ENCODE measurements at regions not wholly inside any gene's neighbourhood (a gene's known extent, or its start where the extent isn't known, plus 50 kb on each side); places are given as distances from the start of the nearest gene placed in this dataset.
"Not testable (repeated sequence)": the region's sequence is repeated elsewhere in the genome, so short reads cannot be mapped to it uniquely, and the experiment has no call there.

DNA sequence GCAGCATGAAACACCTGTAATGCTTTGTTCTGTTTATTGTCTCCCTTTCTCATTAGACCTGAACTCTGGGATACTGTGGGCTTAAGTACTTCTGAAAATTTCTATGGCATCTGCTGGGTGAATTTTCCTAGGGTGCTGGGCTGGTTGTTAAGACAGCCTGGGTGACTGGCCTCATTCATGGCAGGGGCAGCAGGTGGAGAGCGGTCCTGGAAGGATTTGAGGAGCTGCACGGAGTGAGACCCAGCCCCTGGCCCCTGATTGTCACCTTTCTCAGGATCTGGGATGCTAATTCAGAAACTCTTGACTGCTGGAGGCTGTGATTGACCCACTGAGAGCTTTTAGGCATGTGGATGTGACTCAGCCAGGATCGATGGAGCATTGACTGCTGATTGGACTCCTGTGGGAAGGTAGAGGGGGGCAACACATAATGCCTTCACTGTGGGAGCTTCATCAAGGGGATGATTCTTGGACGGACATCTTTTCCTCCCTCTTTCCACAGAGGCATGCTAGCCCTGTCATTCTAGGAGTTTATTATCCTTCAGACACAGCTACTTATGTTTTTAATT, 252.0 kb downstream of the GOLGA6L6 start:
- not testable (repeated sequence) for DNase-seq (ENCODE audit: low read depth)

DNA sequence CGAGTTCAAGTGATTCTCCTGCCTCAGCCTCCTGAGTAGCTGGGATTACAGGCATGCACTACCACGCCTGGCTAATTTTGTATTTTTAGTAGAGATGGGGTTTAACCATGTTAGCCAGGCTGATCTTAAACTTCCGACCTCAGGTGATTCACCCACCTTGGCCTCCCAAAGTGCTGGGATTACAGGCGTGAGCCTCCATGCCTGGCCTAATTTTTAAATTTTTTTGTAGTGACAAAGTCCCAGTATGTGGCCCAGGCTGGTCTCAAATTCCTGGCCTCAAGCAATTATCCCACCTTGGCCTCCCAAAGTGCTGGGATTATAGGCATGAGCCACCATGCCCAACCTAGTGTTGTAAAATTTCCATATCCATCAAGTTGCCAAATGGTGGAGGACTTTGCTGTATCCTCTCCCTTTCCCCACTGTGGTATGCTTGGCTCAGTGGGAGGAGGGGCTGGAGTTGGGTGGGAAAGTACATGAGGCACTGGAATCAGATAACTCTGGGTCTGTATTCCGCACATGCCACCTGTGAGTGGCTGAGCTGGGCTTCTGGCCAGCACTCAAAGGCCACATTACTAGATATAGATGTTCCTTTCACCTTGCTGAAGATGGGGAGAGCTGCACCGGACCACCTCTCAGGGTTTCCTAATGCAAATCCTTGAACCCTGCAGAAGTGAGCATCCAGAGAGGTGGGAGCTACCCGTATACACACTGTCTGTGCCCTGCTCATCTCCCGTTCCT, 252.6 kb downstream of the GOLGA6L6 start:
- DNase-seq (ENCODE audit: low read depth): not testable (repeated sequence)

DNA sequence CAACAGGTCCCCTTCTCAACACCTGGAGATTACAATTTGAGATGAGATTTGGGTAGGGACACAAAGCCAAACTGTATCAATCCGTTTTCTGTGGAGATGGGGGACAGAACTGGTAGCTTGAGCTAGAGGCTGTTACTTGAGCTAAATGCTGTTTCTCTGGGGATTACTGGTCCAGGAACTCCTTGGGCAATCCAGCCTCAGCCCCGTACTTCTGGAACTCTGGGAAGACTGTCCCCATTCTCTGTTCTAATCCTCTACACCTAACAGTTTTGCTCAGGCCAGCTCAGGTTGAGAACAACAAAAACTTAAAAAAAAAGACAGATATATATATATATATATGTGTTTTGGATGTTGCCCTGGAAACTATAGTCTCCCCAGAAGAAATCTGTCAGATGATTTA, 255.0 kb downstream of the GOLGA6L6 start:
- not testable (repeated sequence) for DNase-seq (ENCODE audit: low read depth)

DNA sequence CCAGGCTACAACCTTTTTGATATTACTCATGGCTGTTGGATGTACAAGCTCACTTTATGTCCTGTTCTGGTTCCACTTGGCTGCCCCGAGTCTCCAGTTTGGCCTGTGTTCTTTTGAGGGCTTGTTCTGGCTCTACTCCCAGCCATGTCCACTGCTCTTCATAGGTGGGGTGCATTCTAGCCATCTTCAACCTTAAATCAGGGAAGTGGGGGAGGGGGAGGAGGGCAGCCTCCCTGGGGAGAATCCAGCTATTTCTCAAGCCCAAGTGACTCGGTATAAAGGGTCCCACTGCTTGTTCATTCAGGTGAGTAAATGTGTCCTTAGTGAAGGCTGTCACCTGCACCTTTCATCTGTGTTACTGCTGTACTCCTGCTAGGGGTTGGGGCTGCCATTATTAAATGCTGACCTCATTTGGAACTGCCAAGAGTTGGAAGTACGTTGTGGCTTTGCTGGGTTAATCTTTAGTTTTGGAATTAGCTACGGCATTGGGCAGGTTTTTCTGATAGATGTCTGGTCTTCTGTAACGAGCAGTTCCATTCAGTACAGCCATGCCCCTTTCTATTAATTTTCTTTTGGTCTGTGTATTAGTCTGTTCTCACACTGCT, 255.8 kb downstream of the GOLGA6L6 start:
- DNase-seq (ENCODE audit: low read depth): not testable (repeated sequence)

DNA sequence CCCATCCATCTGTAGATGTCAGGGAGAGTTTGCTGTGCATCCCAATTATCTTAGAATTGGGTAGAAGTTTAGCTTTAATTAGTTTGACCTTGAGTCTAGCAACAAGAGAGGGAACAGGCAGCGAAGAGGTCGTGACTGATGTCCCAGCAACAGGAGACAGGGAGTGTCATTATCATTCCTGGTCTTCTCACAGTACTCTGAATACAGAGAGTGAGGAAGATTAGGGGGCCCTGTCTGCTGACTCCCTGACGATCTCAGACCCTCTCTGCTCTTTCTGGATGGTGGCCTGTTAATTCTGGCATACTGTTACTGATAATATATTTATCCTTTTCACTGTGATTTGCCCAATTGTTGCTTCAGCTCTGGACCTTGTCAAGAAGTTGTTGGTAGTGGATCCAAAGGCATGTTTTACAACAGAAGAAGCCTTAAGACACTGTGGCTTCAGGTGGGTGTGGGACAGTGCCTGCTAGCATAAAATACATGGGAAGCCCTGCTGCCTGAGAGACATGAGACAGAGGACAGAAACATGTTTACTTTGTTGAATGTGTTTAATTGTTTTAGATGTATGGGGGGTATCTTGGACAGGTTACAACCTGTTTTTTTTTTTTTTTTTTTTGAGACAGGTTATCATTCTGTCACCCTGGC, 256.6 kb downstream of the GOLGA6L6 start:
- not testable (repeated sequence) for DNase-seq (ENCODE audit: low read depth)

DNA sequence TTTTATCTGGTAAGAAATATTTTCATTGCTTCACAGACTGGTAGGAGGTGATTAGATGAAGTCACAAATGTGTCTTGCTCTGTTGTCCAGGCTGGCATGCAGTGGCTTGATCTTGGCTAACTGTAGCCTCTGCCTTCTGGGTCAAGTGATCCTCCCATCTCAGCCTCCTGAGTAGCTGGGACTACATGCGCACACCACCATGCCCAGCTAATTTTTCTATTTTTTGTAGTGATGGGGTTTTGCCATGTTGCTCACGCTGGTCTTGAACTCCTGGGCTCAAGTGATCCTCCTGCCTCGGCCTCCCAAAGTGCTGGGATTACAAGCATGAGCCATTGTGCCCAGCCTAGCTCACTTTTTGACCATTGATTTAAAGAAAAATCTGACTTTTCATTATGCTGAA, 257.9 kb downstream of the GOLGA6L6 start:
- DNase-seq (ENCODE audit: low read depth): not testable (repeated sequence)

DNA sequence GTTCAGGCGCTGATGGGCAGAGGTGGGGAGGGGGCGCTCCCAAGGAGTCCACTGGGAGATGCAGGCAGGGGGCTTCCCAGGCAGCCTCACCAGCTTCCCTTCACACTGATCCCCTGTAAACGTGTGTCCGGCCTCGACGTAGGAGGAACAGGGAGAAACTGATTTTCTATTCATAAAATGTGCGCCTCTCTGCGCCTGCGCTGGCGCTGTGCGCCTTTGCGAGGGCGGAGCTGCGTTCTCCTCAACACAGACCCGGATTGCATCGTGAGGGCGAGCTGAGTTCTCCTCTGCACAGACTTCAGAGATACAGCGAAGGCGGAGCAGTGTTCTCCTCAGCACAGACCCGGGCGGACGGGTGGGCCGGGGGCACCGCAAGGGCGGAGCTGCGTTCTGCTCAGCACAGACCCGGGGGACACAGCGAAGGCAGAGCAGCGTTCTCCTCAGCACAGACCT, 259.1 kb downstream of the GOLGA6L6 start:
- not testable (repeated sequence) for DNase-seq (ENCODE audit: low read depth)

DNA sequence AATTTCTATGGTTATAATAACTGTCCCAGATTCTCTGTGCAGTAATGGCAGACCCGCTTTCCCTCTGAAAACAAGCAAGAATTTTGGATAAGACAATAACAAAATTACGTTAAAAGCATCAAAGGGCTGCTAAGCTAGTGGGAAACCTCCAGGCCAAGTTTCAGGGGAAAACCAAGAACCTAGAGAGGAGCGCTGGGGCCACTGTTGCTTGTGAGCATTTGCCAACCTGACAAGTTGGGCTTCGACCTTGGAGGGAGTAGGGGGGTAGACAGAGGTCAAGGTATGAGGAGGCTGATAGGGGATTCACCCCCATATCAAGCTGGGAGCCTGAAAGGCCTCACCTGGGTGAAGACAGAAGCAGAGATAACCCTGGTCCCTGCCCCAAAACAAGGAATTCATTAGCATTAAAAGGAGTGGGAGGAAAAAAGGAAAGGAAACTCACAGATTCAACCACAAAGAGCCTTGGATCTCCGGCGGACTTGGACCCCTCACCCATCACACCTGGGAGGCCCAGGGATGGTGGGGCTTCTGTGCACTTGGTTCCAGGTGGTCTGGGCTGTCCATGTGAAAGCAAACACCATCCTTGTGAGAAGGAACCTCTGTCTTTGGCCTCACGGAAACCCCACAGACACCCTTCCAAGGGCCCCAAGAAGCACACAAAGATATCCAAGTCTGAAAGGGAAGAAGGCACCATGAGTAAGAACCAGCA, 259.9 kb downstream of the GOLGA6L6 start:
- DNase-seq (ENCODE audit: low read depth): not testable (repeated sequence)

DNA sequence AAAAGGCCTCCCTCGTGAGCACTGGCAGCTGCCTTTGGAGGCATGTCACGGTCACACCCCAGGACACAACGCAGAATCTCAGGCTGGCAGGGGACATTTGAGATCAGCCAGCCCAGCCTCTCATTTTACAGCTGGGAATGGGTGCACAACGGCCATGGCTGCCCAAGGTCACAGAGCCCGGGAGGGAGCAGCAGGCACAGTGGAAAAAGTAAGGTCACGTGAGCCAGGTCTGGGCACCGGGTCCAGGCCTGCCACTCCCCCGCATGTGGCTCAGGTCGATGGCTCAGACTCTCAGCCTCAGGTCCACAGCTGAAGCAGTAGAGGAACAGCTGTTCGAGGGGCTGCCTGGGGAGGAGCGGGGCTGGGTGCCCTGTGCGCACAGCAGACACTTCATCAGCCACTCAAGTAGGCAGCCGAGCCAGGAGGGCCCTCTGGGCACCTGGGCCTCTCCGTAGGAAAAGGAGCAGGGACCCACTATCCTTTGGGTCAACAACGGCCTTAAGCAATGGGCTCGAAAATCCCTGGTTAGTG, 260.6 kb downstream of the GOLGA6L6 start:
- DNase-seq (ENCODE audit: low read depth): no peak

DNA sequence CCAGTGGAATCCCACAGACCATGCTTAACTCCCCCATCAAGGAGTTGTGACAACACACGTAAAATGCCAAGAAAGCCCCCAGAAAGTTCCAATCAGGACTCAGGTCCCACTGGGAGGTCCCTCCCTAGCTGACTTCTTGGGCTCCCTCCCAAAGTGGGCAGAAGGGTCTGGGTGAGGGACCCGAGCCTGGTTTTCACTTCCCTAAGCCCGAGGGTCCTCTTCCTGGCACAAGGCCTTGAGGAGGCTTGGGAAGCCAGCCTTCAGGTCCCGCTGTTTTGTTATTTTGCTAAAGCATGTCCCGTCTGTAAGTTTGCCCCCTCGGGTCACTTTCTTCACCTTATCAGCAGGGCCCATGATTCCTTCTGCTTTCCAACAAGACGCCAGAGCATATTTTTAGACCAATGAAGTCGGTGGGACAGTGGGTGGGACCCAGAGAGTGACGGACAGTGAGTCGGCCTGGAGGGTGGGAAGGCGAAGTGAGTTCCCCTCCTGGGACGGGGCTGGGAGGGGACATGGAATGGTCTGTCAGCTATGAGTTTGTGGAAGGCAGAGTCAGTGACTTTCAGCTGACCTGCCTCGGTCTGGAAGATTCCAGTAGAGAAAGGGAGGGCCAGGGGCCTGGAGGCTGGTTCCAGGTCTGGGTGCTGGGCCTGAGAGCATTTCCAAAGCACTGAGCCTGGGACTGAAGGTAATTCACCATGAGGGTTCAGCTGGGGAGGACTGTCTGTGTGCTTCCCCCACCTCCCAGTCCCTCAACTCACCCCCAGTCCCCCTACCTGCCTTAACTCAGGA, 261.3 kb downstream of the GOLGA6L6 start:
- not testable (repeated sequence) for DNase-seq (ENCODE audit: low read depth)

DNA sequence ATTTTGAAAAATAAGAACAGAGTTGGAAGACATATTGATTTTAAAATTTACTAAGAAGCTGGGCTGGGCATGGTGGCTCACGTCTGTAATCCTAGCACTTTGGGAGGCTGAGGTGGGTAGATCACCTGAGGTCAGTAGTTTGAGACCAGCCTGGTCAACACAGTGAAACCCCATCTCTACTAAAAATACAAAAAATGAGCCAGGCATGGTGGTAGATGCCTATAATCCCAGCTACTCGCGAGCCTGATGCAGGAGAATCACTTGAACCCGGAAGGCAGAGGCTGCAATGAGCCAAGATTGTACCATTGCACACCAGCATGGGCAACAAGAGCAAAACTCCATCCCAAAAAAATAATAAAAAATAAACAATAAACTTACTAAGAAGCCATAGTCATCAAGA, 262.5 kb downstream of the GOLGA6L6 start:
- not testable (repeated sequence) for DNase-seq (ENCODE audit: low read depth)

DNA sequence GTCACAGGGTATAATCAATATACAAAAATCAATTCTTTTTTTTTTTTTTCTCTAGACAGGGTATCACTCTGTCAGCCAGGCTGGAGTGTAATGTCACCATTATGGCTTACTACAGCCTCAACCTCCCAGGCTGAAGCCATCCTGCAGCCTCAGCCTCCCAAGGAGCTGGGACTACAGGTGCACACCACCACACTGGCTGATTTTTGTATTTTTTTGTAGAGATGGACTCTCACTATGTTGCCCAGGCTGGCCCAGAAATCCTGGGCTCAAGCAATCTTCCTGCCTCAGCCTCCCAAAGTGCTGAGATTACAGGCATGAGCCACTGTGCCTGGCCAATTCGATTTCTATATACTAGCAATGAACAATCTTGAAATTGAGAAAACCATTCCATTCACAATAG, 263.2 kb downstream of the GOLGA6L6 start:
- DNase-seq (ENCODE audit: low read depth): not testable (repeated sequence)

DNA sequence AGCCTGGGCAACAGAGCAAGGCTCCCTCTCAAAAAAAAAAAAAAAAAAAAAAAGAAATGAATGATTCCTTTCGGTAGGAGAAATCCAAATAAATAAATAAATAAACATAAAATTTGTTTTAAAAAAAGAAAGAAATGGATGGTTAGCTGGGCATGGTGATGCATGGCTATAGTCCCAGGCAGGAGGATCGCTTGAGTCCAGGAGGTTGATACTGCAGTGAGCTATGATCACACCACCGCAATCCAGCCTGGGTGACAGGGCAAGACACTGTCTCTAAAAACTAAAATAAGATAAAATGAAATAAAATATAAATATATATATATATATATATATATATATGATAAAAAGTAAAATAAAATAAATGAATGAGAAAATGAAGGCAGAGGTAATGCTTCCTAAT, 264.1 kb downstream of the GOLGA6L6 start:
- not testable (repeated sequence) for DNase-seq (ENCODE audit: low read depth)

DNA sequence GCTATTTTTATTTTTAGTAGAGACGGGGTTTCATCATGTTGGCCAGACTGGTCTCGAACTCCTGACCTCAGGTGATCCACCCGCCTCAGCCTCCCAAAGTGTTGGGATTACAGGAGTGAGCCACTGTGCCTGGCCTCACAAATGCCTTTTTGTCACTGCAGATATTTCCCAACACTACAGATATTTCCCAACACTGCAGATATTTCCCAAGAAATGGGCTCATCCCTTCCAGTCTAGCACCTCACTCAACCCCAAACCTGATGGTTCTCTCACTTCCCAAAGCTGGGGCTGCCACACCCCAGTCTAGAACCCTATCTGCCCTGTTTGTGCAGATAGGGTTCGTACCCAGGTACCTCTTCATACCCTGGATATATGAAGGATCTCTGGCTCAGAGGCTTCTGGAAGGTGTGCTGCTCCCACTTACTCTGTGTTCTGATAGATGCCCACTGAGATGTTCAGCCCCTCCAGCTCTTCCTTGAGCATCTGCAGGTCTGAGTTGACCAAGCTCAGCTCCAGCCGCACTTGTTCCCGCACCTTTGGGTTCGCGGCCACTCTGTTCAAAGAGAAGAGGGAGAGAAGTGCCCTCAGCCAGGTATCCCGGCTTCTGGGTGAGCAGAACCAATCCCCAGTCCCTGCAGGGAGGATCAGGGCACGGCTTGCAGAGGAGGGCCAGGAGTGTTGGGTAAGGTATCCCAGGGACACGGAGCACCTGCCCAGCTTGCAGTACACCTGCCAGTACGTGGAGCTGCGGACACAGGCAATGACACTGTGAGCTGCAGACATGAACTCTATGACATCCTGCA, 265.1 kb downstream of the GOLGA6L6 start:
- not testable (repeated sequence) for DNase-seq (ENCODE audit: low read depth)

DNA sequence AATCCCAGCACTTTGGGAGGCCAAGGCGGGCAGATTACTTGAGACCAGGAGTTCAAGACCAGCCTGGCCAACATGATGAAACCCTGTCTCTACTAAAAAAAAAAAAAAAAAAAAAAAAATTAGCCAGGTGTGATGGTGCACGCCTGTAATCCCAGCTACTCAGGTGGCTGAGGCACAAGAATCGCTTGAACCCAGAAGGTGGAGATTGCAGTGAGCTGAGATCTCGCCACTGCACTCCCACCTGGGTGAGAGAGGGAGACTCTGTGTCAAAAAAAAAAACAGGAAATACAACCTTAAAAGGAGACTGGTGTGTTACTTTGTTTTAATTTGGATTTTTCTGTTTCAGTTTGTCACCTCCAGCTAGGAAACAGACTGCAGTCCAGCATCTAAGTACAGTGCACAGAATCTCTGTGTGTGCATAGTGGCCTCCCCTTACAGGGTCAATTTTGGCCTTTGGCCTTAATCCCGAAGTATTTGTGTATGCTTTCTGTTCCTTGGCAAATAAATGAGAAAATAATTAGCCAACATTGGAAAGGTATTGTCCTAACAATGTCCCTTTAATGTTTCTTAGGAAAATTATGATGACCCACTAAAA, 266.1 kb downstream of the GOLGA6L6 start:
- not testable (repeated sequence) for DNase-seq (ENCODE audit: low read depth)

DNA sequence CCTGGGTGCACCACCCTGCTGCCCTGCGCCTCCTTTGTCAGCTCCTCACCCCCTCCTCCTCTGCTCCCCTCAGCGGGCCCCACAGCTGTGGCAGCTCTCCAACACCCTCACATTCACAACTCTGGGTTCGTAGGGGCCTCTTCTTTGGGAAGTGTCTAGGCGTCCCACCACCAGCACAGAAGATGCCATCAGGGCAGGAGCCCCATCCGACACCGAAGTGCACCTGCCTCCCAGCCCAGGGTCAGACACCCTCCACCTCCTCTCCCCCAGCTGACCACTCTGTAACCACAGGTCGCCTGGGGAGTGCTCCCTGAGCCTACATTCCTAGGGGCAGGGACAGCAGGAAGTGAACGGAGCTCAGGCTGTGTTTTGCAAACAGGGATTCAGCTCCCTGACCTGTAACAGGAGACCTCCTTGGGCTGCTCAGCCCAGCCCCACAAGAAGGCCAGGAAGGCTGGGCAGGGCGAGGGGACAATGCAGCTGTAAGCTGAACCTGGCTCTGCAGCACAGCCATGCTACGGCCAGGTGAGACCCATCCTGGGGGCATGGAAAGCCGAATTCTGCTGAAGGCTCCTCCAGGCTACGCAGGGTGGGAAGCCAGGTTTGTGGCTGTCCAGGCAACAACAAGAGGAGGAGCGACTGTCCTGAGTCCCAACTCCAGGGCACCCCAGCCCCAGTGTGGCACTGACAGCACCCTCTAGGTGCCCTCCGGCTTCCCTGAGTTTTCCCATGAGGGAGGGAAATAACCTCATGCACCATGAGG, 269.0 kb downstream of the GOLGA6L6 start:
- no peak for DNase-seq (ENCODE audit: low read depth)

DNA sequence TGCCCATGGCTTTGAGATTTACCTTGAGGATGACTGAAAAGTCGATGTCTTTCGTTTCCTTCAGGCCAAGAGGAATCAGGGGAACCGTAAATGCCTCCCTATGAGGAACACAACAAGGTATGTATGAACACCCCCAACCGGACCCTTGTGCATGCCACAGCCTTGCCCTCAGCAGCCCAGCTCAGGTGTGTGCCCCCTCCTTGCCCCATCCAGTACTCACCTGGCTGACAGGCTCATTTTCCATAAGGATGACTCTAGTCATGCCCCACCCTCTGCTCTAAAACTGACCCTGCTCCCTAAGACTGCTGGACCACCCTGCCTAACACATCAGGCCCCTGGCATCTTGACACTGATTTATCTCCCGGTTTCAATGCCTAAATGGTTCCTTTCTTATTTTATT, 270.0 kb downstream of the GOLGA6L6 start:
- no peak for DNase-seq (ENCODE audit: low read depth)

DNA sequence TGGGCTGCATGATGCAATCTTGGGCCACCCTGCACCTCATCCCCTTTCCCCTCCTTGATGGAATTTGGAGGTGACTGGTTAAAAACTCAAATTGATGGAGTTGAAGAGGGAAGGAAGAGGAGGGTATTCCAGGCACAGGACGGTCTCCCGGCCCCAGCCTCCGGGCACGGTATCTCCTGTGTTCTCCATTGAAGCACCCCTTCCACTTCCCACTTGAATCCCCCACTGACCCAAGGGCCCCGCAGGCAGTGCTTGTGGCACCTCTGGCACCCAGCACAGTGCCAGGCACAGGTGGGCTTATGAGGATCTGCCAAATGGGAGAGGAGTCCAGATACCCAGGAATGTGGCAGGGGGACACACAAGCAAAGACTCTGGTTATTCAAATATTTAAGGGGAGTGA, 271.6 kb downstream of the GOLGA6L6 start:
- DNase-seq (ENCODE audit: low read depth): not testable (repeated sequence)

DNA sequence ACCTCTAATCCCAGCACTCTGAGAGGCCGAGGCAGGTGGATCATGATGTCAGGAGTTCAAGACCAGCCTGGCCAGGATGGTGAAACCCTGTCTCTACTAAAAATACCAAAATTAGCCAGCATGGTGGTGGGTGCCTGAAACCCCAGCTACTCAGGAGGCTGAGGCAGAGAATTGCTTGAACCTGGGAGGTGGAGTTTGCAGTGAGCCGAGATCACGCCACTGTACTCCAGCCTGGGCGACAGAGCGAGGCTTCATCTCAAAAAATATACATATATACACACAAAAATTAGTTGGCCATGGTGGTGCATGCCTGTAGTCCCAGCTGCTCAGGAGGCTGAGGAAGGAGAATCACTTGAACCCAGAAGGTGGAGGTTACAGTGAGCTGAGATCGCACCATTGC, 273.6 kb downstream of the GOLGA6L6 start:
- not testable (repeated sequence) for DNase-seq (ENCODE audit: low read depth)

Data from stimulated activated CD8-positive, alpha-beta memory T cell treated with anti-CD3 and anti-CD28 coated beads, Interleukin-4, amount 100 ng/mL, for 24 hours (primary cell).